HepG2 (cell line): ENCODE measurements at regions not wholly inside any gene's neighbourhood (a gene's known extent, or its start where the extent isn't known, plus 50 kb on each side); places are given as distances from the start of the nearest gene placed in this dataset.

Source experiments
- EZH2 ChIP-seq: conservative IDR thresholded peaks from 2 replicates; pipeline ENCODE4 v1.6.1; 2012; ENCODE audit warnings: mild to moderate bottlenecking, low read depth, low read length, moderate library complexity
- GPN1 ChIP-seq: sonication (generic); formaldehyde crosslinking; IDR thresholded peaks from 2 replicates; pipeline ENCODE4 v1.5.1; 2020; ENCODE audit warnings: missing genetic modification reagents, borderline replicate concordance
- HNRNPLL ChIP-seq: fragments of 200-400 bp; formaldehyde crosslinking; IDR thresholded peaks from 2 replicates; pipeline ENCODE4 v1.6.1; 2017; ENCODE audit warnings: mild to moderate bottlenecking, low read depth, low read length; ENCODE audit not compliant: poor library complexity, severe bottlenecking
- MED13 ChIP-seq: sonication (generic); formaldehyde crosslinking; IDR thresholded peaks from 2 replicates; pipeline ENCODE4 v1.5.0; 2020; ENCODE audit warnings: missing genetic modification reagents
- NR2F1 ChIP-seq, 2 experiments: fragments of 450-650 bp in 1 of 2; formaldehyde crosslinking in 1 of 2; IDR thresholded peaks; 2 replicates each; pipeline versions ENCODE4 v1.5.0 to v1.6.1; 2016 to 2020; ENCODE audit warnings: mild to moderate bottlenecking in 1 of 2, missing compliant biosample characterization in 1 of 2, missing genetic modification reagents in 1 of 2, moderate library complexity in 1 of 2
- PRMT3 ChIP-seq: sonication (generic); formaldehyde crosslinking; IDR thresholded peaks from 2 replicates; pipeline ENCODE4 v1.8.1; 2022; ENCODE audit warnings: low read depth, mild to moderate bottlenecking, moderate library complexity, missing genetic modification reagents, borderline replicate concordance
- RFXAP ChIP-seq: sonication (generic); formaldehyde crosslinking; IDR thresholded peaks from 2 replicates; pipeline ENCODE4 v1.4.0; 2020; ENCODE audit warnings: missing genetic modification reagents, borderline replicate concordance
- SATB2 ChIP-seq: sonication (generic); formaldehyde crosslinking; IDR thresholded peaks from 2 replicates; pipeline ENCODE4 v1.5.0; 2020; ENCODE audit warnings: missing genetic modification reagents
- SP5 ChIP-seq: IDR thresholded peaks from 2 replicates; pipeline ENCODE4 v1.6.1; 2016; ENCODE audit warnings: low read depth, borderline replicate concordance
- TCF12 ChIP-seq, 2 experiments: fragments of 450-650 bp in 1 of 2; sonication (generic) in 1 of 2; formaldehyde crosslinking in 1 of 2; IDR thresholded peaks; 2 replicates each; pipeline versions ENCODE4 v1.6.1 to v1.8.0; 2017 to 2022; ENCODE audit warnings: antibody characterized with exemption in 1 of 2, mild to moderate bottlenecking in 1 of 2, missing genetic modification reagents in 1 of 2, moderate library complexity in 1 of 2
- THAP7 ChIP-seq: sonication (generic); formaldehyde crosslinking; IDR thresholded peaks from 2 replicates; pipeline ENCODE4 v1.8.1; 2023; ENCODE audit warnings: mild to moderate bottlenecking, missing genetic modification reagents
- ZNF329 ChIP-seq: sonication (generic); formaldehyde crosslinking; IDR thresholded peaks from 2 replicates; pipeline ENCODE4 v1.9.0; 2021; ENCODE audit warnings: low read depth, mild to moderate bottlenecking, missing genetic modification reagents
- ZNF331 ChIP-seq: sonication (generic); formaldehyde crosslinking; IDR thresholded peaks from 2 replicates; pipeline ENCODE4 v1.4.0; 2020; ENCODE audit warnings: missing genetic modification reagents
- ZNF350 ChIP-seq: sonication (generic); formaldehyde crosslinking; IDR thresholded peaks from 2 replicates; pipeline ENCODE4 v1.4.0; 2020; ENCODE audit warnings: mild to moderate bottlenecking, low read depth, missing genetic modification reagents, borderline replicate concordance
- ZNF354B ChIP-seq: sonication (generic); formaldehyde crosslinking; IDR thresholded peaks from 2 replicates; pipeline ENCODE4 v1.8.0; 2022; ENCODE audit warnings: mild to moderate bottlenecking, missing genetic modification reagents
- ZNF468 ChIP-seq: sonication (generic); formaldehyde crosslinking; IDR thresholded peaks from 2 replicates; pipeline ENCODE4 v1.8.0; 2022; ENCODE audit warnings: mild to moderate bottlenecking, moderate library complexity, missing genetic modification reagents
- ZNF564 ChIP-seq: sonication (generic); formaldehyde crosslinking; IDR thresholded peaks from 2 replicates; pipeline ENCODE4 v1.8.1; 2023; ENCODE audit warnings: mild to moderate bottlenecking, missing genetic modification reagents
- ZNF800 ChIP-seq: sonication (generic); formaldehyde crosslinking; IDR thresholded peaks from 2 replicates; pipeline ENCODE4 v1.4.0; 2020; ENCODE audit warnings: missing genetic modification reagents
- ZSCAN12 ChIP-seq: sonication (generic); formaldehyde crosslinking; IDR thresholded peaks from 2 replicates; pipeline ENCODE4 v1.9.0; 2021; ENCODE audit warnings: mild to moderate bottlenecking, missing genetic modification reagents
- TF ChIP-seq, protein P1 (sequence below): sonication (generic); formaldehyde crosslinking; IDR thresholded peaks from 2 replicates; pipeline ENCODE4 v1.4.0; 2020; ENCODE audit warnings: mild to moderate bottlenecking, missing genetic modification reagents

GRCh38 chr5:155460501-155460931 is 447.0 kb downstream of the KIF4B start (continued):
- no peak; the same call in 1 of the 2 replicates for TF ChIP-seq ZSCAN12
- TF ChIP-seq HNRNPLL = no peak
- TF ChIP-seq, protein P1, sequence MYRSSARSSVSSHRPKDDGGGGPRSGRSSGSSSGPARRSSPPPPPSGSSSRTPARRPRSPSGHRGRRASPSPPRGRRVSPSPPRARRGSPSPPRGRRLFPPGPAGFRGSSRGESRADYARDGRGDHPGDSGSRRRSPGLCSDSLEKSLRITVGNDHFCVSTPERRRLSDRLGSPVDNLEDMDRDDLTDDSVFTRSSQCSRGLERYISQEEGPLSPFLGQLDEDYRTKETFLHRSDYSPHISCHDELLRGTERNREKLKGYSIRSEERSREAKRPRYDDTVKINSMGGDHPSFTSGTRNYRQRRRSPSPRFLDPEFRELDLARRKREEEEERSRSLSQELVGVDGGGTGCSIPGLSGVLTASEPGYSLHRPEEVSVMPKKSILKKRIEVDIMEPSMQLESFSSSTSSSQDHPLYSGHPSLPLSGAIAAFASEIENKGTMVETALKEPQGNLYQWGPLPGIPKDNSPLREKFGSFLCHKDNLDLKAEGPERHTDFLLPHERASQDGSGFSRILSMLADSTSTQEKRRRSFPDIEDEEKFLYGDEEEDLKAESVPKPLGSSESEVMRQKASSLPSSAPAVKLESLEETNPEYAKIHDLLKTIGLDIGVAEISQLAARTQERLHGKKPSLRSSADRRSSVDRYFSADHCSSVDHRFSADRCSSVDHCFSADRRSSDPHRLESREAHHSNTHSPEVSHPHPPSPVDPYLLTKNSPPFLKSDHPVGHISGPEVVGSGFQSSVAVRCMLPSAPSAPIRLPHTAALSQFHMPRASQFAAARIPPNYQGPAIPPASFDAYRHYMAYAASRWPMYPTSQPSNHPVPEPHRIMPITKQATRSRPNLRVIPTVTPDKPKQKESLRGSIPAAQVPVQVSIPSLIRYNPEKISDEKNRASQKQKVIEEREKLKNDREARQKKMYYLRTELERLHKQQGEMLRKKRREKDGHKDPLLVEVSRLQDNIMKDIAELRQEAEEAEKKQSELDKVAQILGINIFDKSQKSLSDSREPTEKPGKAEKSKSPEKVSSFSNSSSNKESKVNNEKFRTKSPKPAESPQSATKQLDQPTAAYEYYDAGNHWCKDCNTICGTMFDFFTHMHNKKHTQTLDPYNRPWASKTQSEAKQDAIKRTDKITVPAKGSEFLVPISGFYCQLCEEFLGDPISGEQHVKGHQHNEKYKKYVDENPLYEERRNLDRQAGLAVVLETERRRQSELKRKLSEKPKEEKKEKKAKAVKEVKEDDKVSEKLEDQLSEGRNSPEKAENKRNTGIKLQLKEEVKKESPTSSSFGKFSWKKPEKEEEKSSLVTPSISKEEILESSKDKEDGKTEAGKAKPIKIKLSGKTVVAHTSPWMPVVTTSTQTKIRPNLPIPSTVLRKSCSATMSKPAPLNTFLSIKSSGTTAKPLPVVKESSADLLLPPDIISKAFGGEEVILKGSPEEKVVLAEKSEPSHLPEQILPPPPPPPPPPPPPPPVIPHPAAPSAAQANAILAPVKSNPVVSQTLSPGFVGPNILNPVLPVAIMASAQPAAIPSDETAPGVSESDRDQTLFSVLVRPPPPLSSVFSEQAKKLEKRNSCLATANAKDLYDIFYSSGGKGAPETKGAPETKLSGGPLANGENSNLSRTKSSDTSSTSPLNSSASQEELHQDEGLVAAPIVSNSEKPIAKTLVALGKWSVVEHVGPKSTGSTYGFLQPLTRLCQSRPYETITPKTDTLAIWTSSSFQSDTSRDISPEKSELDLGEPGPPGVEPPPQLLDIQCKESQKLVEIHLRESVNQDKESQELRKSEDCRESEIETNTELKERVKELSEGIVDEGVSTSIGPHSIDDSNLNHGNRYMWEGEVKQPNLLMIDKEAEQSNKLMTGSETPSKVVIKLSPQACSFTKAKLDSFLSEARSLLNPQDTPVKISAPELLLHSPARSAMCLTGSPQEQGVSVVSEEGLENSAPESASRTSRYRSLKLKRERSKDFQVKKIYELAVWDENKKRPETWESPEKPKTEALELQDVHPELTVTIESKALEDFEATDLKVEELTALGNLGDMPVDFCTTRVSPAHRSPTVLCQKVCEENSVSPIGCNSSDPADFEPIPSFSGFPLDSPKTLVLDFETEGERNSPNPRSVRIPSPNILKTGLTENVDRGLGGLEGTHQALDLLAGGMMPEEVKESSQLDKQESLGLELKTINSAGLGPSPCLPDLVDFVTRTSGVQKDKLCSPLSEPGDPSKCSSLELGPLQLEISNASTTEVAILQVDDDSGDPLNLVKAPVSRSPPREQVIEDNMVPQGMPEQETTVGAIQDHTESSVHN (CRISPR knock-in tag) = no peak
- TF ChIP-seq ZNF329 (CRISPR knock-in tag) = no peak
- TF ChIP-seq ZNF354B = no peak
- TF ChIP-seq ZNF331 (CRISPR knock-in tag) = no peak
- no peak for TF ChIP-seq SATB2 (CRISPR knock-in tag)
- TF ChIP-seq MED13 (CRISPR knock-in tag) = no peak
- no peak for TF ChIP-seq EZH2
- no peak for TF ChIP-seq ZNF564 (CRISPR knock-in tag)
- no peak for TF ChIP-seq GPN1 (CRISPR knock-in tag)
- no peak for TF ChIP-seq THAP7 (CRISPR knock-in tag)
- TF ChIP-seq ZNF800 (CRISPR knock-in tag) = no peak
- TF ChIP-seq NR2F1 (CRISPR knock-in tag; IDR thresholded peaks at IDR 0.05) = peak in 1 of 2 experiments; percentile 50; a peak in 2 of 4 replicates
- TF ChIP-seq SP5 (CRISPR knock-in tag) = no peak
- TF ChIP-seq ZNF468 (CRISPR knock-in tag) = no peak
- peak; percentile 48; the same call in 1 of the 2 replicates for TF ChIP-seq RFXAP (CRISPR knock-in tag)
- no peak for TF ChIP-seq TCF12 (IDR thresholded peaks at IDR 0.05)
- TF ChIP-seq TCF12 (CRISPR knock-in tag; IDR thresholded peaks at IDR 0.05) = 0 out of 2 replicates have a peak, but pooled peaks have one; percentile 72
- TF ChIP-seq ZNF350 (CRISPR knock-in tag) = no peak
- no peak for TF ChIP-seq PRMT3 (CRISPR knock-in tag)
